ENCODE measurements at regions not wholly inside any gene's neighbourhood (a gene's known extent, or its start where the extent isn't known, plus 50 kb on each side); places are given as distances from the start of the nearest gene placed in this dataset.

- TF ChIP-seq CREB1 (CRISPR knock-in tag; IDR thresholded peaks at IDR 0.05) (no peak), ZBTB21 (CRISPR knock-in tag; IDR thresholded peaks at IDR 0.05; ENCODE audit: borderline replicate concordance) (no peak), PRRX2 (CRISPR knock-in tag; IDR thresholded peaks at IDR 0.05) (no peak), MYBL2 (CRISPR knock-in tag; IDR thresholded peaks at IDR 0.05) (no peak), ZNF317 (CRISPR knock-in tag; IDR thresholded peaks at IDR 0.05; ENCODE audit: borderline replicate concordance, low read depth) (no peak), ZNF423 (CRISPR knock-in tag; IDR thresholded peaks at IDR 0.05) (no peak), USF1 (CRISPR knock-in tag; IDR thresholded peaks at IDR 0.05) (no peak), OVOL2 (CRISPR knock-in tag; IDR thresholded peaks at IDR 0.05; ENCODE audit: borderline replicate concordance) (no peak), ZNF219 (CRISPR knock-in tag; IDR thresholded peaks at IDR 0.05; ENCODE audit: borderline replicate concordance) (no peak), JUN (CRISPR knock-in tag; IDR thresholded peaks at IDR 0.05) (no peak), SP1 (CRISPR knock-in tag; conservative IDR thresholded peaks at IDR 0.05) (no peak), E2F1 (CRISPR knock-in tag; IDR thresholded peaks at IDR 0.05) (no peak), RELA (CRISPR knock-in tag; IDR thresholded peaks at IDR 0.05; ENCODE audit: borderline replicate concordance) (no peak), ZNF138 (CRISPR knock-in tag; conservative IDR thresholded peaks at IDR 0.05) (no peak), TCF7 (CRISPR knock-in tag; IDR thresholded peaks at IDR 0.05; ENCODE audit: low read depth) (no peak), ZNF281 (CRISPR knock-in tag; IDR thresholded peaks at IDR 0.05) (no peak), MLX (CRISPR knock-in tag; IDR thresholded peaks at IDR 0.05) (no peak), EMX1 (CRISPR knock-in tag; IDR thresholded peaks at IDR 0.05) (no peak), ZBTB43 (CRISPR knock-in tag; IDR thresholded peaks at IDR 0.05) (no peak), FOXP4 (CRISPR knock-in tag; IDR thresholded peaks at IDR 0.05) (no peak)
- POLR2A ChIA-PET: interaction anchor here (0.6 kb wide), 1 partner anchor 11 kb away, joined by 4 read pairs; no protein-coding TSS in a partner anchor
- CTCF ChIA-PET: no interaction called here
- peaks cover 37% of the 10 kb centered on the region for H3K4me1 Mint-ChIP-seq
- ATAC-seq (no peak), DNase-seq (ENCODE audit: low spot score) (no peak)
- H3K4me3 Mint-ChIP-seq: no peak overlapping the region
- no peak overlapping the region for H3K27ac Mint-ChIP-seq
- H3K27me3 Mint-ChIP-seq (ENCODE audit: low read depth): peaks cover 4% of the 10 kb centered on the region; the same call in 1 of the 2 replicates
- H3K36me3 Mint-ChIP-seq: peaks cover 8% of the 10 kb centered on the region
- peaks cover 12% of the 10 kb centered on the region for H3K9me3 Mint-ChIP-seq
Measured at GRCh38 chr2:236662231-236663185, 92.9 kb downstream of the ACKR3 start.
